Astrocyte of the cerebellum (primary cell): ENCODE measurements at regions not wholly inside any gene's neighbourhood (a gene's known extent, or its start where the extent isn't known, plus 50 kb on each side); places are given as distances from the start of the nearest gene placed in this dataset.

Source experiments
- DNase-seq: peaks from one replicate; pipeline ENCODE4 v3.0.0-alpha.2; 2011; ENCODE audit warnings: low read depth
- H3K4me3 ChIP-seq: 2 replicates; pipeline ENCODE4 v1.5.1; 2011; ENCODE audit warnings: mild to moderate bottlenecking, low read depth, low read length, moderate library complexity
- CTCF ChIP-seq: IDR thresholded peaks from 2 replicates; pipeline ENCODE4 v1.5.1; 2012; ENCODE audit warnings: low read length, low read depth, moderate library complexity, mild to moderate bottlenecking; ENCODE audit errors: missing control alignments
- in situ Hi-C: cut with HindIII; loops from 2 replicates; pipeline ENCODE4 v1.10.0; 2017; ENCODE audit warnings: low sequenced_read_pairs

GRCh38 chr5:90233476-90233875 lies 176.1 kb downstream of the CETN3 start:
- no peak for TF ChIP-seq CTCF
- in situ Hi-C loops, result no loop called here
- DNase-seq, result no peak
- no peak overlapping the region for H3K4me3 ChIP-seq

- H3K4me3 ChIP-seq, result no peak overlapping the region
- no peak for TF ChIP-seq CTCF
- in situ Hi-C loops, result no loop called here
- DNase-seq, result no peak
Observed at GRCh38 chr5:90231688-90232087, 177.9 kb downstream of the CETN3 start.

GRCh38 chr5:90227683-90228082 lies 181.9 kb downstream of the CETN3 start:
- TF ChIP-seq CTCF, result no peak
- DNase-seq, result no peak
- in situ Hi-C loops, result no loop called here
- no peak overlapping the region for H3K4me3 ChIP-seq

- no peak for DNase-seq
- H3K4me3 ChIP-seq, result no peak overlapping the region
- in situ Hi-C loops, result no loop called here
- TF ChIP-seq CTCF, result no peak
Observed at GRCh38 chr5:90226433-90227099, 183.0 kb downstream of the CETN3 start.

- H3K4me3 ChIP-seq, result no peak overlapping the region
- in situ Hi-C loops, result no loop called here
- no peak for TF ChIP-seq CTCF
- DNase-seq, result no peak
Observed at GRCh38 chr5:90224342-90224741, 185.2 kb downstream of the CETN3 start.

GRCh38 chr5:90223756-90224155 lies 185.8 kb downstream of the CETN3 start:
- in situ Hi-C loops, result no loop called here
- no peak overlapping the region for H3K4me3 ChIP-seq
- DNase-seq, result no peak
- no peak for TF ChIP-seq CTCF
